Stimulated activated naive CD8-positive, alpha-beta T cell treated with anti-CD3 and anti-CD28 coated beads, Interleukin-15, amount 100 ng/mL, for 72 hours (primary cell): ENCODE measurements at regions not wholly inside any gene's neighbourhood (a gene's known extent, or its start where the extent isn't known, plus 50 kb on each side); places are given as distances from the start of the nearest gene placed in this dataset.
"Not testable (repeated sequence)": the region's sequence is repeated elsewhere in the genome, so short reads cannot be mapped to it uniquely, and the experiment has no call there.

Experiments
- ATAC-seq: fragments of 150-1000 bp; cut with Tn5 transposase; 2 replicates; pipeline ENCODE4 v1.10.0; 2021; ENCODE audit warnings: mild to moderate bottlenecking, moderate library complexity
- DNase-seq, 2 donors: peaks; one replicate each; pipeline ENCODE4 v3.0.0; 2021 to 2022
- H3K27ac Mint-ChIP-seq, 2 donors: one replicate each; pipeline ENCODE4 v1.8.0; 2022; ENCODE audit warnings: mild to moderate bottlenecking in 2 of 2, mixed read lengths in 2 of 2, moderate library complexity in 2 of 2
- H3K27me3 Mint-ChIP-seq: one replicate; pipeline ENCODE4 v1.8.0; 2022; ENCODE audit warnings: mixed read lengths
- H3K4me1 Mint-ChIP-seq: one replicate; pipeline ENCODE4 v1.8.0; 2022; ENCODE audit warnings: mild to moderate bottlenecking, mixed read lengths
- H3K4me3 Mint-ChIP-seq, 2 donors: one replicate each; pipeline ENCODE4 v1.8.0; 2022; ENCODE audit warnings: mild to moderate bottlenecking in 2 of 2, mixed read lengths in 2 of 2, moderate library complexity in 1 of 2
- H3K9me3 Mint-ChIP-seq, 2 donors: one replicate each; pipeline ENCODE4 v1.8.0; 2022; ENCODE audit warnings: mixed read lengths in 2 of 2

GRCh38 chr2:128679680-128680079 is 361.0 kb upstream of the HS6ST1 start:
- not testable (repeated sequence) for H3K27me3 Mint-ChIP-seq, H3K9me3 Mint-ChIP-seq, ATAC-seq, H3K27ac Mint-ChIP-seq, DNase-seq, H3K4me3 Mint-ChIP-seq, H3K4me1 Mint-ChIP-seq

DNA sequence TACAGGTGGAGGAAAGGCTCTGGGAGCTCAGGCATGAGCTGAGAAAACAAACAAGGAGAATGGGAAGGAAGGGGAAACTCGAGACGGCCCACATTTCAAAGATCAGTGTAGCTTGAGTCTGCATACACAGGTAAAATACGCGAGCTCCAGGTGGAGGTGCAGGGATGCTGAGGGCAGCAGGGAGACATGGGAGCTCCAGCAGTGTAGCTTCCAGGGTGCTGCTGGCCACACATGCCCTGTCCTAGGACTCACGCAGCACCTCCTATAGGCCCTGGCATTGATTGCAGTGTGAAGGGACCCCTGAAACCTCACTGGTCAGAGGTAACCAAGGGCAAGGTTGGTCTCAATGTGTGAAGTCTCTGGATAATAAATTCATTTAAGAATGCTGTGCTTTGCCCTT is 362.8 kb upstream of the HS6ST1 start:
- no peak for ATAC-seq
- peaks cover 9% of the 10 kb centered on the region for H3K27me3 Mint-ChIP-seq
- H3K4me1 Mint-ChIP-seq: peaks cover 5% of the 10 kb centered on the region
- no peak overlapping the region for H3K27ac Mint-ChIP-seq
- no peaks in the 10 kb centered on the region for H3K9me3 Mint-ChIP-seq
- no peak overlapping the region for H3K4me3 Mint-ChIP-seq
- no peak for DNase-seq

DNA sequence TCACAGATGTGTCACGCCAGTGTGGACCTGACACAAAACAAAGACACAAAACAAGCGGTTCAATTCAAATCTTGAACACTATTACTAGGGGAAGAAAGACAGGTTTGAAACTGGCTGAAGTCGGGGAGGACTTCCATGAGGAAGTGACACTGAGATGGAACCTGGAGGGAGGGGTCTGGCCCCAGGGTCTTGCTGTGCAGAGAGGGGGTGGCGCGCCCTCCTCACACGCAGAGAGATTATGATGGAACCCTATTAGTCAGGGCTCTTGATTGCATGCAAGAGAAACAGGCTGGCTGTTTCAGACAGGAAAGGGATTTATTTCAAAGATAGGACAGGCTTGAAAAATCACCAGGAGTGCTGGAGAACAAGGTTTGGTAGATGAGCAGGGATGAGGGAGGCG is 363.6 kb upstream of the HS6ST1 start:
- no peak for ATAC-seq
- no peaks in the 10 kb centered on the region for H3K9me3 Mint-ChIP-seq
- peaks cover 9% of the 10 kb centered on the region for H3K27me3 Mint-ChIP-seq
- DNase-seq: no peak
- H3K27ac Mint-ChIP-seq: peak overlapping the region in 1 of 2 donors; percentile 8
- H3K4me3 Mint-ChIP-seq: no peak overlapping the region
- peaks cover 13% of the 10 kb centered on the region for H3K4me1 Mint-ChIP-seq

GRCh38 chr2:128682729-128683284 is 364.1 kb upstream of the HS6ST1 start:
- DNase-seq (no peak), ATAC-seq (no peak)
- Mint-ChIP-seq H3K9me3 (no peaks in the 10 kb centered on the region), H3K4me3 (no peak overlapping the region), H3K4me1 (peaks cover 13% of the 10 kb centered on the region), H3K27ac (peak overlapping the region in 1 of 2 donors; percentile 8), H3K27me3 (peaks cover 9% of the 10 kb centered on the region)

GRCh38 chr2:128684523-128684922 is 365.9 kb upstream of the HS6ST1 start:
- DNase-seq (no peak), ATAC-seq (no peak)
- H3K27ac Mint-ChIP-seq: peak overlapping the region in 1 of 2 donors; percentile 34
- peaks cover 9% of the 10 kb centered on the region for H3K27me3 Mint-ChIP-seq
- H3K4me1 Mint-ChIP-seq: peaks cover 13% of the 10 kb centered on the region
- no peaks in the 10 kb centered on the region for H3K9me3 Mint-ChIP-seq
- H3K4me3 Mint-ChIP-seq: no peak overlapping the region

DNA sequence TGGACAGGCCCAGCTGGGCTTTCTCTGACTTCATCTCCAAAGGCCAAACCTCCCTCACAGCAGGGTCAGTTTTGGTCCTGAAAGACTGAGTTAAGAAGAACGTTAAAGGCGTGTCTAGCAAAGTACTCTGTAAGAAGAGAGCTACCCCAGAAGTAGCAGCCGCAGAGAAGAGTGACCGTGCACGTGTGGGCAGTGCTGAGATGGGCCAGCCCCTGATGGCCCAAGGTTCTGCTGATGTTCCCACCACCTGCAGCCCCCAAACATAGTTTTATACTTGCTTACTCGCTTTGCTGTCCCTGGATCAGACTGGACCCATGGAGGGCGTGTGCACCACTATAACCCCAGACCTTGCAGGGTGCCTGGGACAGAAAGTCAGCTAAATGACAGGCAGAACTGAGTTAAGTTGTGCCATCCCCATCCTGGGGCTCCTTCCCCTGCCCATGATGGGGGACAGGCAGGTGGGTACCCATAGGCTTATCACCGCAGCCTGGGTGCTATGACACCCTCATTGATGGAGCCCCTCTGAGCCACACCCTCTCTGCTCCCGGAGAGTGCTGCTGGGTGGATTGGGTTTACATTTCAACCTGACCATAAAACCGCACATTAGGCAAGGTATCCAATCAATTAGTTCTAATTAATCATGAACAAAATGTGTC is 367.3 kb upstream of the HS6ST1 start:
- no peak overlapping the region for H3K27ac Mint-ChIP-seq
- no peaks in the 10 kb centered on the region for H3K9me3 Mint-ChIP-seq
- H3K4me3 Mint-ChIP-seq: no peak overlapping the region
- H3K4me1 Mint-ChIP-seq: peaks cover 18% of the 10 kb centered on the region
- peaks cover 9% of the 10 kb centered on the region for H3K27me3 Mint-ChIP-seq
- ATAC-seq: peak; percentile 18
- no peak for DNase-seq

DNA sequence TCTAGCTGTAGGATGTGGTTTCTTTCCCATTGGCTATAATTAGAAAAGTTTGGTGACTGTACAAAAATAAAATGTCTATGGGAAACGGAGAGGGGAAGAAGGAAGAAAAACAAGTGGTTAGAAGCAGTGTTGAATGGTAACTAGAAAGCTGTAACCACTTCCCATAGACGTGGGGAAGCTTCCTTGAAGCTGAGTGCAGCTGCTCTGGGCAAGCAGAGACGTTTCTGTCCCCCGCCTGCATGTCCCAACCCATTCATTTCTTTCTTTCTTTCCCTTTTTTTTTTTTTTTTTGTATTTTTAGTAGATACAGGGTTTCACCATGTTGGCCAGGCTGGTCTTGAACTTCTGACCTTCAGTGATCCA is 367.8 kb upstream of the HS6ST1 start:
- Mint-ChIP-seq H3K9me3 (no peaks in the 10 kb centered on the region), H3K27me3 (peaks cover 9% of the 10 kb centered on the region), H3K4me1 (peaks cover 18% of the 10 kb centered on the region), H3K4me3 (no peak overlapping the region), H3K27ac (peak overlapping the region; percentile 12 to 72)
- ATAC-seq (peak; percentile 45), DNase-seq (no peak)

DNA sequence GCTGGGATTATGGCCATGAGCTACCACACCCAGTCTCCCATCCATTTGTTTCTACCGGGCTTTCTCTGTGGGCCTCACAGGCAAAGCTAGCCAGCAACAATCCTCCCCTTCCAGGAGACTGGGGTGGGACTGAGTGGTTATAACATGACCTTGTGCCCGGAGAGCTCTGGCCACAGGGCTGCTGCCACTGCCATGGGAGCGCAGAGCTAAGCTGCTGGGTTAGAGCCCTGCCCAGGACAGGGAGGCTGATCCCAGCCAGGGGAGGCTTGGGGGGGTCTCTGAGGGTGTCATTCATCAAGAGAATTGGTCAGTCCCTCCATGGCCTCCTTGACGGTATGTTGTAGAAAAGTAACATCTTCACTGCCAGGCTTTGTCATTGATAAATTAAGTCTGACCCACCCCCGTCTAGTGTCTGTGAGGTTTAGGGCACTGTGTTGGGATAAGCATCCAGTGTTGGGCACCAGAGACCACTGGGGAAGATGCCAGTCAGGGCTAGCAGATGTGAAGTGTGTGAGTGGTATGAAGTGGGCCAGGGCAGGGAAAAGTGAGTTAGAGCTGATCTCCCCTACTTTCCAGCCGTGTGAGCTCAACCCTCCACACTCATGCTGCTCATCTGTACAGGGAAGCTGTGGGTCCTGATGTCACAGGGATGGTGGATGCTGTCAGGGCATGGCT is 368.4 kb upstream of the HS6ST1 start:
- no peak for ATAC-seq
- H3K27me3 Mint-ChIP-seq: peaks cover 6% of the 10 kb centered on the region
- H3K9me3 Mint-ChIP-seq: no peaks in the 10 kb centered on the region
- no peak overlapping the region for H3K4me3 Mint-ChIP-seq
- H3K4me1 Mint-ChIP-seq: peaks cover 18% of the 10 kb centered on the region
- peak overlapping the region; percentile 12 to 72 for H3K27ac Mint-ChIP-seq
- no peak for DNase-seq

GRCh38 chr2:128687565-128687964 is 368.9 kb upstream of the HS6ST1 start:
- no peak overlapping the region for H3K27ac Mint-ChIP-seq

GRCh38 chr2:128689971-128690370 is 371.3 kb upstream of the HS6ST1 start:
- DNase-seq (no peak), ATAC-seq (peak; percentile 27)
- H3K4me1 Mint-ChIP-seq: peaks cover 18% of the 10 kb centered on the region
- peak overlapping the region; percentile 54 to 84 for H3K27ac Mint-ChIP-seq
- H3K27me3 Mint-ChIP-seq: no peaks in the 10 kb centered on the region
- no peaks in the 10 kb centered on the region for H3K9me3 Mint-ChIP-seq
- H3K4me3 Mint-ChIP-seq: peak overlapping the region; percentile 20 to 38

More at GRCh38 chr2:128687565-128687964, 368.9 kb upstream of the HS6ST1 start:
- H3K9me3 Mint-ChIP-seq: no peaks in the 10 kb centered on the region
- H3K27me3 Mint-ChIP-seq: peaks cover under 1% of the 10 kb centered on the region
- no peak overlapping the region for H3K4me3 Mint-ChIP-seq
- no peak for DNase-seq
- no peak for ATAC-seq
- H3K4me1 Mint-ChIP-seq: peaks cover 18% of the 10 kb centered on the region

- ATAC-seq (peak; percentile 31), DNase-seq (no peak)
- H3K27me3 Mint-ChIP-seq: no peaks in the 10 kb centered on the region
- no peaks in the 10 kb centered on the region for H3K9me3 Mint-ChIP-seq
- H3K4me1 Mint-ChIP-seq: peaks cover 18% of the 10 kb centered on the region
- H3K27ac Mint-ChIP-seq: no peak overlapping the region
- H3K4me3 Mint-ChIP-seq: no peak overlapping the region
Measured at GRCh38 chr2:128690431-128690830, 371.8 kb upstream of the HS6ST1 start.

- Mint-ChIP-seq H3K4me3 (no peak overlapping the region), H3K9me3 (no peaks in the 10 kb centered on the region), H3K27me3 (no peaks in the 10 kb centered on the region), H3K4me1 (peaks cover 18% of the 10 kb centered on the region), H3K27ac (peak overlapping the region in 1 of 2 donors; percentile 85)
- ATAC-seq: no peak
- DNase-seq: no peak
Measured at GRCh38 chr2:128690869-128691268, 372.2 kb upstream of the HS6ST1 start.

DNA sequence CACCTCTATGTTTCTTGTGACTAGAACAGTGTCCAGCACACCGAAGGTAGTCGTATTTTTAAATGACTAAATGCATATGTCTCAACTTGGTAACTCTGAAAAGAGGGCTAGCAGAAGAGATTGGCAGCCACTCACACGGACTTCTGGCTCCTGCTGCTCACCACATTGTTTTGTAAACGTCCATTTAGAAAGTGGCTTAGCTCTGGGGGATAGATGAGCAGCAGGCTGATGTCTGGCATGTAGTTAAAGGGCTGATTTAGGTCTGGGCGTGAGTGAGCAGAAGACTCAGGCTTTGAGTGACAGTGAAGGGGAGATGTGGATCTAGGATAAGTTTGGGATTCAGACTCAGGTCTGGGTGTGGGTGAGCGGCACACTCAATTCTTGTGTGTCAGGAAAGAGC is 372.9 kb upstream of the HS6ST1 start:
- Mint-ChIP-seq H3K4me3 (no peak overlapping the region), H3K9me3 (no peaks in the 10 kb centered on the region), H3K27me3 (no peaks in the 10 kb centered on the region), H3K27ac (peak overlapping the region in 1 of 2 donors; percentile 14), H3K4me1 (peaks cover 13% of the 10 kb centered on the region)
- ATAC-seq: no peak
- DNase-seq: no peak

DNA sequence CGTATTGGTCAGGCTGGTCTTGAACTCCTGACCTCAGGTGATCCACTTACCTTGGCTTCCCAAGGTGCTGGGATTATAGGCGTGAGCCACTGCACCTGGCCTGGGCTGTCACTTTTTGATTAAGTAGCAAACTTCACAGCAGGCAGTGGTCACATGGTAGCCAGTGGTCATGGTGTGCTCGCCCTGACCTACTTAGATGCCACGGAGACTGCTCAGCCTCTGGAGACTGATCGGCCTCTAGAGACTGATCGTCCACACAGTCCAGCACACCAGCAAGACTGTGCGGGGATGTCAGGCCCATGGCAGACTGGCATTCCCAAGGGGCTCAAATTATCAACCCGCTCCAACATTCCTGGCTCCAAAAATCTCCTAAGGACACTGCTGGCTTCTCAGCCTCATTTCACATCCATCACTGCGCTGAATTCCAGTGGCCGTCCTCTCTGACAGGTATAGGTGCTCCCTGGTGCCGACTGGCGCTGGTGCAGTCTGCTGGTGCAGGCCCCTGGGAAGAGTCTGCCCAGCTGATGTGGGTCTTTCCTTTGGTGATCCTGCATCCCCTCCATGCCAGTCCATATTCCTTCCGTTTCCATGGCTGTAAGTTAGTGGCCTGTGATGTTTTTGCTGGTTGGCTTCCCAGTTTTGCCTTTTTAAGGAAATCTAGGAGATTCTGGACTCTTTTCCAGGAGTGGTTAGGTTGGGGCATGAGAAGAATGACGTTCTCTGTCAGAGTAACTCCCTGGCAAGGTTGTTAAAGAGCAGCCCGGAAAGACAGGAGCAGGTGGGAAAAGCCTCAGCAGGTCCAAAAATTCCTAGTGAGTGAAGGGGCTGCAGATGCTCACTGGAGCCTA is 374.5 kb upstream of the HS6ST1 start:
- Mint-ChIP-seq H3K4me3 (no peak overlapping the region), H3K9me3 (no peaks in the 10 kb centered on the region), H3K27me3 (no peaks in the 10 kb centered on the region), H3K4me1 (peaks cover 6% of the 10 kb centered on the region), H3K27ac (no peak overlapping the region)
- DNase-seq: no peak
- ATAC-seq: no peak

- Mint-ChIP-seq H3K4me3 (no peak overlapping the region), H3K9me3 (no peaks in the 10 kb centered on the region), H3K27me3 (no peaks in the 10 kb centered on the region), H3K27ac (no peak overlapping the region), H3K4me1 (peaks cover 6% of the 10 kb centered on the region)
- DNase-seq (no peak), ATAC-seq (no peak)
Measured at GRCh38 chr2:128693743-128694029, 375.0 kb upstream of the HS6ST1 start.
